GM21786 (cell line): ENCODE measurements at regions not wholly inside any gene's neighbourhood (a gene's known extent, or its start where the extent isn't known, plus 50 kb on each side); places are given as distances from the start of the nearest gene placed in this dataset.

ENCODE experiments used
- ATAC-seq: cut with Tn5 transposase; IDR thresholded peaks from one replicate; pipeline ENCODE4 v1.9.1; 2021; ENCODE audit not compliant: unreplicated experiment

- ATAC-seq = no peak
These were observed 501.3 kb downstream of the BUD13 start for GRCh38 chr11:116271479-116271878.

GRCh38 chr11:116267146-116267545 lies 505.6 kb downstream of the BUD13 start:
- ATAC-seq = no peak

GRCh38 chr11:116263770-116264169 lies 509.0 kb downstream of the BUD13 start:
- no peak for ATAC-seq

- ATAC-seq = no peak
These were observed 509.8 kb downstream of the BUD13 start for GRCh38 chr11:116263019-116263418.

GRCh38 chr11:116262370-116262769 lies 510.4 kb downstream of the BUD13 start:
- no peak for ATAC-seq

- ATAC-seq = no peak
These were observed 511.2 kb downstream of the BUD13 start for GRCh38 chr11:116261606-116262005.

GRCh38 chr11:116258821-116259220 lies 514.0 kb downstream of the BUD13 start:
- no peak for ATAC-seq

- ATAC-seq = no peak
These were observed 514.9 kb downstream of the BUD13 start for GRCh38 chr11:116257883-116258282.

- ATAC-seq = no peak
These were observed 515.7 kb downstream of the BUD13 start for GRCh38 chr11:116257092-116257491.

GRCh38 chr11:116256215-116256614 lies 516.6 kb downstream of the BUD13 start:
- no peak for ATAC-seq

GRCh38 chr11:116255321-116255953 lies 517.4 kb downstream of the BUD13 start:
- no peak for ATAC-seq

GRCh38 chr11:116250155-116250554 lies 522.6 kb downstream of the BUD13 start:
- no peak for ATAC-seq

- no peak for ATAC-seq
These were observed 523.2 kb downstream of the BUD13 start for GRCh38 chr11:116249561-116249960.

- ATAC-seq = no peak
These were observed 527.9 kb downstream of the BUD13 start for GRCh38 chr11:116244889-116245288.

GRCh38 chr11:116244439-116244838 lies 528.3 kb downstream of the BUD13 start:
- ATAC-seq = no peak

- no peak for ATAC-seq
These were observed 528.8 kb downstream of the BUD13 start for GRCh38 chr11:116243991-116244390.

GRCh38 chr11:116242006-116242405 lies 530.8 kb downstream of the BUD13 start:
- no peak for ATAC-seq

- no peak for ATAC-seq
These were observed 532.1 kb downstream of the BUD13 start for GRCh38 chr11:116240710-116241109.

GRCh38 chr11:116239247-116239646 lies 533.5 kb downstream of the BUD13 start:
- no peak for ATAC-seq

GRCh38 chr11:116234989-116235568 lies 537.7 kb downstream of the BUD13 start:
- no peak for ATAC-seq

GRCh38 chr11:116233561-116233960 lies 539.2 kb downstream of the BUD13 start:
- no peak for ATAC-seq

GRCh38 chr11:116232364-116232828 lies 540.4 kb downstream of the BUD13 start:
- no peak for ATAC-seq

- ATAC-seq = no peak
These were observed 541.2 kb downstream of the BUD13 start for GRCh38 chr11:116231543-116231942.
